Suprapubic skin (tissue), 4 donors: ENCODE measurements at regions not wholly inside any gene's neighbourhood (a gene's known extent, or its start where the extent isn't known, plus 50 kb on each side); places are given as distances from the start of the nearest gene placed in this dataset.
"Not testable (repeated sequence)": the region's sequence is repeated elsewhere in the genome, so short reads cannot be mapped to it uniquely, and the experiment has no call there.

Experiments
- DNase-seq, 2 donors: peaks; one replicate each; pipeline ENCODE4 v3.0.0-alpha.2; 2019; ENCODE audit warnings: low spot score in 2 of 2
- H3K27ac ChIP-seq: fragments of 200-600 bp; sonication (generic); one replicate; pipeline ENCODE4 v1.5.1; 2019
- H3K27me3 ChIP-seq: fragments of 200-600 bp; sonication (generic); one replicate; pipeline ENCODE4 v1.5.1; 2019
- H3K36me3 ChIP-seq: fragments of 200-600 bp; sonication (generic); one replicate; pipeline ENCODE4 v1.5.1; 2019
- H3K4me1 ChIP-seq: fragments of 200-600 bp; sonication (generic); one replicate; pipeline ENCODE4 v1.5.1; 2019
- H3K4me3 ChIP-seq: fragments of 200-600 bp; sonication (generic); one replicate; pipeline ENCODE4 v1.5.1; 2019; ENCODE audit warnings: mild to moderate bottlenecking
- H3K9me3 ChIP-seq: fragments of 200-600 bp; sonication (generic); one replicate; pipeline ENCODE4 v1.5.1; 2019
- CTCF ChIP-seq, 2 donors: fragments of 200-600 bp in 1 of 2; fragments of 450-650 bp in 1 of 2; sonication (generic) in 1 of 2; IDR thresholded peaks; one replicate each; pipeline ENCODE4 v1.5.1; 2016 to 2019; ENCODE audit warnings: antibody characterized with exemption in 2 of 2, mild to moderate bottlenecking in 1 of 2, moderate library complexity in 1 of 2
- EP300 ChIP-seq: sonication (generic); formaldehyde crosslinking; IDR thresholded peaks from one replicate; pipeline ENCODE4 v1.6.1; 2017; ENCODE audit warnings: antibody characterized with exemption
- POLR2A ChIP-seq, 2 donors: fragments of 450-650 bp; IDR thresholded peaks; one replicate each; pipeline ENCODE4 v1.6.1; 2017; ENCODE audit warnings: antibody characterized with exemption in 2 of 2, mild to moderate bottlenecking in 2 of 2, moderate library complexity in 2 of 2
- POLR2AphosphoS5 ChIP-seq, 3 donors: sonication (generic); formaldehyde crosslinking; IDR thresholded peaks; one replicate each; pipeline ENCODE4 v1.6.1; 2017; ENCODE audit warnings: antibody characterized with exemption in 3 of 3
- WGBS: methylation state at CpG from one replicate; pipeline ENCODE4 v1.1.5; 2018; 5-methylcytosine and 5-hydroxymethylcytosine counted together

- H3K27me3 ChIP-seq = peaks cover 11% of the 10 kb centered on the region
- TF ChIP-seq POLR2A (IDR thresholded peaks at IDR 0.05) (no peak), POLR2AphosphoS5 (IDR thresholded peaks at IDR 0.05) (no peak), EP300 (no peak), CTCF (IDR thresholded peaks at IDR 0.05) (no peak)
Observed at GRCh38 chr1:5125208-5125607, 470.8 kb downstream of the AJAP1 start.

GRCh38 chr1:5120559-5120958 is 466.1 kb downstream of the AJAP1 start:
- Histone ChIP-seq H3K4me1 (no peaks in the 10 kb centered on the region), H3K27ac (no peak overlapping the region), H3K4me3 (no peak overlapping the region), H3K36me3 (no peaks in the 10 kb centered on the region), H3K9me3 (no peaks in the 10 kb centered on the region), H3K27me3 (peaks cover 2% of the 10 kb centered on the region)
- DNase-seq = no peak
- TF ChIP-seq POLR2A (IDR thresholded peaks at IDR 0.05) (no peak), CTCF (IDR thresholded peaks at IDR 0.05) (no peak), POLR2AphosphoS5 (IDR thresholded peaks at IDR 0.05) (no peak), EP300 (no peak)
- whole genome bisulfite sequencing = 91% methylated on average over 1 of the region's 1 CpG

More at GRCh38 chr1:5125208-5125607, 470.8 kb downstream of the AJAP1 start:
- H3K27ac ChIP-seq = no peak overlapping the region
- WGBS = 74% methylated on average over 7 of the region's 7 CpGs
- no peak for DNase-seq
- no peaks in the 10 kb centered on the region for H3K9me3 ChIP-seq
- no peaks in the 10 kb centered on the region for H3K4me1 ChIP-seq
- no peak overlapping the region for H3K4me3 ChIP-seq
- H3K36me3 ChIP-seq = no peaks in the 10 kb centered on the region

- H3K4me3 ChIP-seq = no peak overlapping the region
- no peaks in the 10 kb centered on the region for H3K4me1 ChIP-seq
- TF ChIP-seq CTCF (IDR thresholded peaks at IDR 0.05) (no peak), POLR2AphosphoS5 (IDR thresholded peaks at IDR 0.05) (no peak), POLR2A (IDR thresholded peaks at IDR 0.05) (no peak)
- WGBS = 57% methylated on average over 11 of the region's 11 CpGs
- H3K9me3 ChIP-seq = no peaks in the 10 kb centered on the region
- no peak for DNase-seq
- peaks cover 2% of the 10 kb centered on the region for H3K27me3 ChIP-seq
- no peak overlapping the region for H3K27ac ChIP-seq
- H3K36me3 ChIP-seq = no peaks in the 10 kb centered on the region
Observed at GRCh38 chr1:5119366-5120234, 465.2 kb downstream of the AJAP1 start.

- not testable (repeated sequence) for H3K27me3 ChIP-seq, H3K36me3 ChIP-seq, H3K9me3 ChIP-seq, H3K27ac ChIP-seq, DNase-seq, H3K4me3 ChIP-seq, H3K4me1 ChIP-seq
- 92% methylated on average over 10 of the region's 10 CpGs for WGBS
Observed at GRCh38 chr1:5118771-5119170, 464.4 kb downstream of the AJAP1 start.

- not testable (repeated sequence) for H3K27me3 ChIP-seq, H3K27ac ChIP-seq, DNase-seq, H3K4me1 ChIP-seq, H3K36me3 ChIP-seq, H3K9me3 ChIP-seq, H3K4me3 ChIP-seq
- WGBS = 77% methylated on average over 8 of the region's 11 CpGs
Observed at GRCh38 chr1:5118292-5118691, 463.9 kb downstream of the AJAP1 start.

- H3K9me3 ChIP-seq = no peaks in the 10 kb centered on the region
- DNase-seq = no peak
- no peak overlapping the region for H3K27ac ChIP-seq
- H3K27me3 ChIP-seq = peaks cover 7% of the 10 kb centered on the region
- no peak for TF ChIP-seq EP300
- TF ChIP-seq POLR2AphosphoS5 (IDR thresholded peaks at IDR 0.05) = no peak
- no peak for TF ChIP-seq POLR2A (IDR thresholded peaks at IDR 0.05)
- TF ChIP-seq CTCF (IDR thresholded peaks at IDR 0.05) = no peak
- H3K4me3 ChIP-seq = no peak overlapping the region
- no peaks in the 10 kb centered on the region for H3K4me1 ChIP-seq
- no peaks in the 10 kb centered on the region for H3K36me3 ChIP-seq
- WGBS = 89% methylated on average over 2 of the region's 2 CpGs
Observed at GRCh38 chr1:5111581-5111980, 457.2 kb downstream of the AJAP1 start.
